BJ (cell line): ENCODE measurements at regions not wholly inside any gene's neighbourhood (a gene's known extent, or its start where the extent isn't known, plus 50 kb on each side); places are given as distances from the start of the nearest gene placed in this dataset.

Experiments
- CTCF ChIA-PET: fragments of 350-600 bp; formaldehyde crosslinking; extraction: SDS; loops from one replicate; lab custom pipeline; 2021; ENCODE audit warnings: antibody characterized with exemption, inconsistent platforms; lab: Yijun Ruan, JAX
- POLR2A ChIA-PET: fragments of 300-600 bp; sonication (Branson Sonifier 250); formaldehyde crosslinking; extraction: SDS; loops from one replicate; lab custom pipeline; 2021; ENCODE audit warnings: antibody characterized with exemption; lab: Charles Lee
- DNase-seq: peaks from one replicate; pipeline ENCODE4 v3.0.0-alpha.2; 2011; ENCODE audit warnings: low read depth
- H3K27me3 ChIP-seq: 2 replicates; pipeline ENCODE4 v1.6.0; 2011; ENCODE audit warnings: low read length; ENCODE audit not compliant: control insufficient read depth, insufficient read depth
- H3K36me3 ChIP-seq: 2 replicates; pipeline ENCODE4 v1.5.1; 2011; ENCODE audit warnings: low read length; ENCODE audit not compliant: control insufficient read depth, insufficient read depth
- H3K4me3 ChIP-seq: 2 replicates; pipeline ENCODE4 v1.5.1; 2011; ENCODE audit warnings: low read depth, mild to moderate bottlenecking, control low read depth, low read length
- CTCF ChIP-seq: IDR thresholded peaks from 2 replicates; pipeline ENCODE4 v1.5.1; 2011; ENCODE audit warnings: low read depth, mild to moderate bottlenecking, control low read depth, inconsistent platforms, low read length, moderate library complexity; ENCODE audit not compliant: insufficient read depth

DNA sequence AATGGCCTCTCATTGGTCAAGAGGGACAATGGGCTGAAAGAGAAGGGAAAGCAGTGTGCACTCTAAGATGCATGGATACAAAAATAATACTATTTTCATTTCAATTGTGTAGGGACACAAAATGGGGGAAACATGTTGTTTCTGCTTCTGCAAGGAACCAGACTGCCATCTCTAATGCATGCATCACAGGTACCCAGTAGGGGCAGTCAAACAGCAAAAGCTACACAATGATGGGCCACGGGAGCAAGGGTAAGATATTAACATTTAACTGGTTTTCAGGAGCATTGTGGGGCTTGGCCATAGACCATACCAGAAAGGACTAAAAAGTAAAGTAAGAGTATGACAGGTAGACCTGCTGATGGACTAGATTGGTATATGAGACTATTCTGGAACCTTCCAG is 535.8 kb downstream of the SPATA31D1 start:
- ChIA-PET CTCF (interaction anchor here (1.2 kb wide), 1 partner anchor 39 kb away, joined by 3 read pairs; no protein-coding TSS in a partner anchor), POLR2A (no interaction called here)
- no peak for TF ChIP-seq CTCF
- Histone ChIP-seq H3K4me3 (no peak overlapping the region), H3K36me3 (no peaks in the 10 kb centered on the region), H3K27me3 (no peaks in the 10 kb centered on the region)
- no peak for DNase-seq

DNA sequence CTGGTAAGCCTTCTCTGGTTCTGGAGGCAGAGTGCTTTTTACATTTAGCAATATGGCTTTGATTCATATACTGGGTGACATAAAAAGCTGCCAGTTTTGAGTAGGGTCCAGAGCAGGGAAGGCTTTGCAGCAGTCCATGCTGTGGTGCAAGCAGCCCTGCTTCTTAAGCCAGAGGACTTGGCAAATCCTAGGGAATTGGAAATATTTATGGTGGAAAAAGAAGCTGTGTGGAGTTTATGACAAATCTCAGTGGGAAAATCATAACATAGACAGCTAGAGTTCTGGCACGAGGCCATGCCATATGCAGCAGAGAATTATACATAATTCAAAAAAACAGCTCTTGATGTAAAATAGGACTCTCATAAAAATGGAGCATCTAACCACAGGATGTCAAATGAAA is 536.4 kb downstream of the RASEF start:
- no peak for DNase-seq
- H3K36me3 ChIP-seq: no peaks in the 10 kb centered on the region
- ChIA-PET POLR2A (no interaction called here), CTCF (interaction anchor here (0.6 kb wide), 1 partner anchor 229 kb away, joined by 4 read pairs; no protein-coding TSS in a partner anchor)
- H3K27me3 ChIP-seq: no peaks in the 10 kb centered on the region
- H3K4me3 ChIP-seq: no peak overlapping the region
- no peak for TF ChIP-seq CTCF

GRCh38 chr9:82531795-82532194 is 531.1 kb downstream of the RASEF start:
- no peak for DNase-seq
- ChIA-PET POLR2A (no interaction called here), CTCF (no interaction called here)
- TF ChIP-seq CTCF: no peak
- Histone ChIP-seq H3K27me3 (no peaks in the 10 kb centered on the region), H3K4me3 (no peak overlapping the region), H3K36me3 (no peaks in the 10 kb centered on the region)

- no peaks in the 10 kb centered on the region for H3K36me3 ChIP-seq
- ChIA-PET CTCF (interaction anchor here (0.6 kb wide), 1 partner anchor 970 kb away, joined by 3 read pairs; no protein-coding TSS in a partner anchor), POLR2A (interaction anchor here (0.7 kb wide), 1 partner anchor 201 kb away, joined by 4 read pairs; no protein-coding TSS in a partner anchor)
- no peaks in the 10 kb centered on the region for H3K27me3 ChIP-seq
- H3K4me3 ChIP-seq: no peak overlapping the region
- no peak for TF ChIP-seq CTCF
- DNase-seq: no peak
Measured at GRCh38 chr9:82532504-82533180, 530.3 kb downstream of the RASEF start.

DNA sequence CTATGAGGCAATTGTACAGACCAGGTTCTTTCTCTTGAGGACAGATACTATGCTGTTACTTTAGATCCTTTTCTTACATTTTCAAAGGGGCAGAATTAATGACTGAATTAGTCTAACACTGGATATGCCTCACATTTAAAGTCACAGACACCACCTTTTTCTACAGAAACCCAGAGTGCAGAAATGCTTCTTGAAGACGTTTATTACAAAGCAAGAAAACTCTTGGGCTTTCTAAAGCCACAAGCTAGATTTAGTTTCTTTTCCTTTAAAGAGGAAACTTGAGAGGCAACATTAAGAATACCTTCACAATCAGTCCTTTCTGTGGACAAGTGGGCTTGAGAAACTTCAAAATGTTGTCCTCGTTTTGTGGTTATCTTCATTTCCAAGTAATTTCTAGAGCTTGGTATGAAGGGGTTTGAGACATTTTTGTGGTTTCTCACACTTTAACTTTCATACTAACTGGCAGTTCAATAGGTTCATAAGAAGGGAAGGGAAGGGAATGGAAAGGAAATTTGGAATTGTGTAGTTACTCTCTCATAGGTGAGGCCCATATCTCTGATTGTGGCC is 527.4 kb downstream of the RASEF start:
- H3K27me3 ChIP-seq: no peaks in the 10 kb centered on the region
- POLR2A ChIA-PET: no interaction called here
- no peaks in the 10 kb centered on the region for H3K36me3 ChIP-seq
- CTCF ChIA-PET: no interaction called here
- DNase-seq: no peak
- H3K4me3 ChIP-seq: no peak overlapping the region
- no peak for TF ChIP-seq CTCF
